Liver (tissue), 7 donors: ENCODE measurements at regions not wholly inside any gene's neighbourhood (a gene's known extent, or its start where the extent isn't known, plus 50 kb on each side); places are given as distances from the start of the nearest gene placed in this dataset.
"Not testable (repeated sequence)": the region's sequence is repeated elsewhere in the genome, so short reads cannot be mapped to it uniquely, and the experiment has no call there.

Experiments
- DNase-seq: peaks from one replicate; pipeline ENCODE4 v3.0.0-alpha.2; 2017; ENCODE audit warnings: low spot score
- H3K27ac ChIP-seq, 2 donors: one replicate each; pipeline ENCODE4 v1.7.0; 2013; ENCODE audit warnings: inconsistent platforms in 2 of 2, low read length in 2 of 2, control low read depth in 1 of 2, low read depth in 1 of 2, mild to moderate bottlenecking in 1 of 2
- H3K27me3 ChIP-seq, 4 donors: one replicate each; pipeline versions ENCODE4 v1.6.1 to v1.7.0; 2013; ENCODE audit warnings: low read length in 3 of 4, inconsistent platforms in 1 of 4, mild to moderate bottlenecking in 1 of 4, moderate library complexity in 1 of 4; ENCODE audit not compliant: control insufficient read depth in 4 of 4, insufficient read depth in 4 of 4
- H3K36me3 ChIP-seq, 4 donors: one replicate each; pipeline versions ENCODE4 v1.6.1 to v1.7.0; 2013; ENCODE audit warnings: low read length in 3 of 4, mild to moderate bottlenecking in 3 of 4, low read depth in 1 of 4, moderate library complexity in 1 of 4; ENCODE audit not compliant: control insufficient read depth in 4 of 4, insufficient read depth in 3 of 4
- H3K4me1 ChIP-seq, 4 donors: one replicate each; pipeline versions ENCODE4 v1.6.1 to v1.7.0; 2013; ENCODE audit warnings: low read length in 3 of 4, mild to moderate bottlenecking in 3 of 4, moderate library complexity in 1 of 4; ENCODE audit not compliant: control insufficient read depth in 4 of 4, insufficient read depth in 4 of 4
- H3K4me3 ChIP-seq, 3 donors: one replicate each; pipeline versions ENCODE4 v1.6.1 to v1.7.0; 2013; ENCODE audit warnings: low read length in 3 of 3, control low read depth in 1 of 3, low read depth in 1 of 3, mild to moderate bottlenecking in 1 of 3
- H3K9ac ChIP-seq, 2 donors: one replicate each; pipeline ENCODE4 v1.7.0; 2013; ENCODE audit warnings: low read length in 2 of 2, mild to moderate bottlenecking in 2 of 2, moderate library complexity in 2 of 2, control low read depth in 1 of 2, low read depth in 1 of 2
- H3K9me3 ChIP-seq, 4 donors: one replicate each; pipeline versions ENCODE4 v1.6.1 to v1.7.0; 2013; ENCODE audit warnings: low read length in 3 of 4; ENCODE audit not compliant: control insufficient read depth in 4 of 4
- EGR1 ChIP-seq, 2 donors: IDR thresholded peaks; 2 replicates each; pipeline ENCODE4 v1.6.1; 2016 to 2018; ENCODE audit warnings: antibody characterized with exemption in 2 of 2, low read depth in 2 of 2
- FOXA2 ChIP-seq: IDR thresholded peaks from 2 replicates; pipeline ENCODE4 v1.6.1; 2016; ENCODE audit warnings: antibody characterized with exemption
- GABPA ChIP-seq, 2 donors: IDR thresholded peaks in 1 of 2; conservative IDR thresholded peaks in 1 of 2; 2 replicates each; pipeline ENCODE4 v1.6.1; 2016; ENCODE audit warnings: antibody characterized with exemption in 2 of 2, mild to moderate bottlenecking in 1 of 2, moderate library complexity in 1 of 2
- HNF4A ChIP-seq, 2 donors: conservative IDR thresholded peaks; 2 replicates each; pipeline ENCODE4 v1.6.1; 2016; ENCODE audit warnings: antibody characterized with exemption in 2 of 2, mild to moderate bottlenecking in 2 of 2
- HNF4G ChIP-seq: IDR thresholded peaks from 2 replicates; pipeline ENCODE4 v1.6.1; 2016; ENCODE audit warnings: antibody characterized with exemption
- JUND ChIP-seq, 2 donors: IDR thresholded peaks; 2 replicates each; pipeline ENCODE4 v1.6.1; 2016; ENCODE audit warnings: antibody characterized with exemption in 2 of 2
- NR2F2 ChIP-seq: IDR thresholded peaks from 2 replicates; pipeline ENCODE4 v1.6.1; 2016; ENCODE audit warnings: antibody characterized with exemption
- RAD21 ChIP-seq, 2 donors: IDR thresholded peaks; 2 replicates each; pipeline ENCODE4 v1.6.1; 2016; ENCODE audit warnings: antibody characterized with exemption in 2 of 2, mild to moderate bottlenecking in 2 of 2
- RXRA ChIP-seq, 2 donors: IDR thresholded peaks; 2 replicates each; pipeline ENCODE4 v1.6.1; 2017 to 2018; ENCODE audit warnings: antibody characterized with exemption in 2 of 2, mild to moderate bottlenecking in 1 of 2
- SP1 ChIP-seq: IDR thresholded peaks from 2 replicates; pipeline ENCODE4 v1.6.1; 2018; ENCODE audit warnings: antibody characterized with exemption, mild to moderate bottlenecking
- YY1 ChIP-seq: IDR thresholded peaks from 2 replicates; pipeline ENCODE4 v1.6.1; 2016; ENCODE audit warnings: antibody characterized with exemption, mild to moderate bottlenecking
- WGBS: extraction: QIAGEN DNeasy Blood & Tissue Kit; methylation state at CpG from one replicate; pipeline ENCODE4 v1.1.7; 2013; 5-methylcytosine and 5-hydroxymethylcytosine counted together
- TF ChIP-seq, protein P1 (sequence below): IDR thresholded peaks from 2 replicates; pipeline ENCODE4 v1.6.1; 2016; ENCODE audit warnings: antibody characterized with exemption
- TF ChIP-seq, protein P2 (sequence below): IDR thresholded peaks from 2 replicates; pipeline ENCODE4 v1.6.1; 2016; ENCODE audit warnings: antibody characterized with exemption, mild to moderate bottlenecking
- TF ChIP-seq, protein P3 (sequence below): IDR thresholded peaks from 2 replicates; pipeline ENCODE4 v1.6.1; 2016; ENCODE audit warnings: antibody characterized with exemption
- donor health status: healthy.
- donor health status: healthy.
- donor health status: healthy.
- donor health status: healthy.

DNA sequence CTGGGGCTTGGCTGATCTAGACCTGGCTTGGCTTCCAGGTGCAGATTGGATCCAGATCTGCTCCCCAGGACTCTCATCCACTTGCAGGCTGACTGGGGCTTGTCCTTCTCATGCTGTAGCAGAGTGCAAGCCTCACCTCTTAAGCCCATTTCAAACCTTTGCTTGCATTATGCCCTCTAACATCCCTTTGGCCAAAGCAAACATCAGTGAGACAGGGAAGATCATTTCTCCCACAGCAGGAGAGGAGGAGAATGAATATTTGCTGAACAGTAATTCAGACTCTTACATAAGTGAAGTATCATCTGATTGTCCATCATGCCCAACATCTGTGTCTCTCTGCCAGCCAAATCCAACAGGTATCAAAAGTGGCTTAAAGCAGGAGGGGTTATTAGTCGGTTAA, 194.9 kb downstream of the C9orf152 start:
- 8% methylated on average over 1 of the region's 1 CpG for WGBS
- Histone ChIP-seq H3K9ac (no peak overlapping the region), H3K36me3 (peaks cover 0 to 11% (median 3%) of the 10 kb centered on the region in 4 donors), H3K9me3 (no peaks in the 10 kb centered on the region), H3K4me1 (no peaks in the 10 kb centered on the region), H3K4me3 (no peak overlapping the region), H3K27ac (no peak overlapping the region), H3K27me3 (no peaks in the 10 kb centered on the region)
- DNase-seq: no peak
- no peak for TF ChIP-seq HNF4A (conservative IDR thresholded peaks at IDR 0.05)
- TF ChIP-seq GABPA (IDR thresholded peaks at IDR 0.05 in 1 of 2, conservative IDR thresholded peaks at IDR 0.05 in 1 of 2): no peak

DNA sequence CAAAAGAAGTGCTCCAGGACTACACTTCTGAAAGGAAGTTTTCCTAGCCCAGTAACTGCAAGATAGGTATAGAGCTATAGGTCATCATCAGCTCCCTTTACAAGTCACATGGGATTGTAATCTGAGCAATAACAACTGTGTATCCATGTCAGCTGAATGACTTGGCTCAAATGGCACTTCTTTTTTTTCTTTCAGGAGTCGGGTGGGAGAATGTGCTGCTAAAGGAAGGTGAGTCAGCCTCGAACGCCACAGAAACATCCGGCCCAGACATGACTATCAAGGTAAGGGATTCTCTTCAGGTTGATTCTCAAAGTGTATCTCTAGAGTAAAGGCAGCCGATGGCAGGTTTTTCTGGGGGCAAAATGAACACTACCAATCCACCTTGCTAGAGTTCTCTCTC, 192.2 kb downstream of the C9orf152 start:
- Histone ChIP-seq H3K36me3 (peaks cover 0 to 9% (median 3%) of the 10 kb centered on the region in 4 donors), H3K27ac (no peak overlapping the region), H3K4me3 (no peak overlapping the region), H3K9me3 (no peaks in the 10 kb centered on the region), H3K4me1 (no peaks in the 10 kb centered on the region), H3K27me3 (no peaks in the 10 kb centered on the region), H3K9ac (no peak overlapping the region)
- no peak for DNase-seq
- TF ChIP-seq HNF4A (conservative IDR thresholded peaks at IDR 0.05) (no peak), NR2F2 (no peak), RXRA (IDR thresholded peaks at IDR 0.05) (no peak), SP1 (no peak), YY1 (no peak), RAD21 (IDR thresholded peaks at IDR 0.05) (no peak)
- TF ChIP-seq, protein P1, sequence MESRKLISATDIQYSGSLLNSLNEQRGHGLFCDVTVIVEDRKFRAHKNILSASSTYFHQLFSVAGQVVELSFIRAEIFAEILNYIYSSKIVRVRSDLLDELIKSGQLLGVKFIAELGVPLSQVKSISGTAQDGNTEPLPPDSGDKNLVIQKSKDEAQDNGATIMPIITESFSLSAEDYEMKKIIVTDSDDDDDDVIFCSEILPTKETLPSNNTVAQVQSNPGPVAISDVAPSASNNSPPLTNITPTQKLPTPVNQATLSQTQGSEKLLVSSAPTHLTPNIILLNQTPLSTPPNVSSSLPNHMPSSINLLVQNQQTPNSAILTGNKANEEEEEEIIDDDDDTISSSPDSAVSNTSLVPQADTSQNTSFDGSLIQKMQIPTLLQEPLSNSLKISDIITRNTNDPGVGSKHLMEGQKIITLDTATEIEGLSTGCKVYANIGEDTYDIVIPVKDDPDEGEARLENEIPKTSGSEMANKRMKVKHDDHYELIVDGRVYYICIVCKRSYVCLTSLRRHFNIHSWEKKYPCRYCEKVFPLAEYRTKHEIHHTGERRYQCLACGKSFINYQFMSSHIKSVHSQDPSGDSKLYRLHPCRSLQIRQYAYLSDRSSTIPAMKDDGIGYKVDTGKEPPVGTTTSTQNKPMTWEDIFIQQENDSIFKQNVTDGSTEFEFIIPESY: no peak
- WGBS: 88% methylated on average over 5 of the region's 5 CpGs

DNA sequence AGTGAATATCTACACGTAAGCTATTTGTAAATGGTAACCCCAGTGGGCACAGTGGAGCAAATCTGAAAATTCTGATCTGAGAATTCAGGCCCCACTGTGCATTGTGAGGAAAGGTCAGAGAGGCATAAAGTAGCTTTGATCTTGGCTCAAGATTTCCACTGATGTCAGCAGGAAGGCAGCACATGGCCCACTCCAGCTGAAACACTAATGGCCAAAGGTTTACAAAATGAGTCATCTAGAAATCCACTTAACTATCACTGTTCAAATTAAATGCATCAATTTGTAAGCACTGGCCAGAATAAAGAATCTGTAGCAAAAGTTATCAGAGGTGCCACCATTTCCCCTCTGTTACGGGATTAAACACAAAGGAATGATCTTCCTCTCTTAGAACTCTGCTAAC, 191.6 kb downstream of the C9orf152 start:
- Histone ChIP-seq H3K27me3 (no peaks in the 10 kb centered on the region), H3K4me3 (no peak overlapping the region), H3K9me3 (no peaks in the 10 kb centered on the region), H3K27ac (no peak overlapping the region), H3K9ac (no peak overlapping the region), H3K4me1 (no peaks in the 10 kb centered on the region), H3K36me3 (peaks cover 0 to 9% (median 3%) of the 10 kb centered on the region in 4 donors)
- TF ChIP-seq JUND (IDR thresholded peaks at IDR 0.05): peak in 1 of 2 donors; percentile 70
- no peak for TF ChIP-seq FOXA2
- no peak for TF ChIP-seq GABPA (IDR thresholded peaks at IDR 0.05 in 1 of 2, conservative IDR thresholded peaks at IDR 0.05 in 1 of 2)
- TF ChIP-seq RAD21 (IDR thresholded peaks at IDR 0.05): no peak
- peak in 1 of 2 donors; percentile 28 for TF ChIP-seq RXRA (IDR thresholded peaks at IDR 0.05)
- TF ChIP-seq, protein P2, sequence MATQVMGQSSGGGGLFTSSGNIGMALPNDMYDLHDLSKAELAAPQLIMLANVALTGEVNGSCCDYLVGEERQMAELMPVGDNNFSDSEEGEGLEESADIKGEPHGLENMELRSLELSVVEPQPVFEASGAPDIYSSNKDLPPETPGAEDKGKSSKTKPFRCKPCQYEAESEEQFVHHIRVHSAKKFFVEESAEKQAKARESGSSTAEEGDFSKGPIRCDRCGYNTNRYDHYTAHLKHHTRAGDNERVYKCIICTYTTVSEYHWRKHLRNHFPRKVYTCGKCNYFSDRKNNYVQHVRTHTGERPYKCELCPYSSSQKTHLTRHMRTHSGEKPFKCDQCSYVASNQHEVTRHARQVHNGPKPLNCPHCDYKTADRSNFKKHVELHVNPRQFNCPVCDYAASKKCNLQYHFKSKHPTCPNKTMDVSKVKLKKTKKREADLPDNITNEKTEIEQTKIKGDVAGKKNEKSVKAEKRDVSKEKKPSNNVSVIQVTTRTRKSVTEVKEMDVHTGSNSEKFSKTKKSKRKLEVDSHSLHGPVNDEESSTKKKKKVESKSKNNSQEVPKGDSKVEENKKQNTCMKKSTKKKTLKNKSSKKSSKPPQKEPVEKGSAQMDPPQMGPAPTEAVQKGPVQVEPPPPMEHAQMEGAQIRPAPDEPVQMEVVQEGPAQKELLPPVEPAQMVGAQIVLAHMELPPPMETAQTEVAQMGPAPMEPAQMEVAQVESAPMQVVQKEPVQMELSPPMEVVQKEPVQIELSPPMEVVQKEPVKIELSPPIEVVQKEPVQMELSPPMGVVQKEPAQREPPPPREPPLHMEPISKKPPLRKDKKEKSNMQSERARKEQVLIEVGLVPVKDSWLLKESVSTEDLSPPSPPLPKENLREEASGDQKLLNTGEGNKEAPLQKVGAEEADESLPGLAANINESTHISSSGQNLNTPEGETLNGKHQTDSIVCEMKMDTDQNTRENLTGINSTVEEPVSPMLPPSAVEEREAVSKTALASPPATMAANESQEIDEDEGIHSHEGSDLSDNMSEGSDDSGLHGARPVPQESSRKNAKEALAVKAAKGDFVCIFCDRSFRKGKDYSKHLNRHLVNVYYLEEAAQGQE: no peak
- TF ChIP-seq HNF4A (conservative IDR thresholded peaks at IDR 0.05): peak in 1 of 2 donors; percentile 39
- no peak for TF ChIP-seq EGR1 (IDR thresholded peaks at IDR 0.05; ENCODE audit: low read depth in 2 of 2)
- TF ChIP-seq HNF4G: no peak
- TF ChIP-seq, protein P3, sequence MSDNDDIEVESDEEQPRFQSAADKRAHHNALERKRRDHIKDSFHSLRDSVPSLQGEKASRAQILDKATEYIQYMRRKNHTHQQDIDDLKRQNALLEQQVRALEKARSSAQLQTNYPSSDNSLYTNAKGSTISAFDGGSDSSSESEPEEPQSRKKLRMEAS: peak; percentile 41
- TF ChIP-seq SP1: no peak
- TF ChIP-seq NR2F2: no peak
- 92% methylated on average over 2 of the region's 2 CpGs for WGBS
- DNase-seq: no peak

DNA sequence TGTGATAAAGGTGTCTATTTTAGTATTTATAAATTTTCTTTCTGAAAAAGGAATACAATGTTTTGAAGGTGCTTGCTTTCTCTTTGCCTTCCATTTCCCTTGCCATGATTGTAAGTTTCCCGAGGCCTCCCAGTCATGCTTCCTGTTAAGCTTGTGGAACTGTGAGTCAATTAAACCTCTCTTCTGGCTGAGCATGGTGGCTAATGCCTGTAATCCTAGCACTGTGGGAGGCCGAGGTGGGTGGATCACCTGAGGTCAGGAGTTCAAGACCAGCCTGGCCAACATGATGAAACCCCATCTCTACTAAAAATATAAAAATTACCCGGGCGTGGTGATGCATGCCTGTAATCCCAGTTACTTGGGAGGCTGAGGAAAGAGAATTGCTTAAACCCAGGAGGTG, 187.7 kb downstream of the C9orf152 start:
- DNase-seq, H3K36me3 ChIP-seq, H3K9ac ChIP-seq, H3K4me3 ChIP-seq, H3K27me3 ChIP-seq, H3K27ac ChIP-seq, H3K4me1 ChIP-seq, H3K9me3 ChIP-seq: not testable (repeated sequence)
- 89% methylated on average over 4 of the region's 4 CpGs for whole genome bisulfite sequencing
